ENCODE measurements at regions not wholly inside any gene's neighbourhood (a gene's known extent, or its start where the extent isn't known, plus 50 kb on each side); places are given as distances from the start of the nearest gene placed in this dataset.
"Not testable (repeated sequence)": the region's sequence is repeated elsewhere in the genome, so short reads cannot be mapped to it uniquely, and the experiment has no call there.

DNA sequence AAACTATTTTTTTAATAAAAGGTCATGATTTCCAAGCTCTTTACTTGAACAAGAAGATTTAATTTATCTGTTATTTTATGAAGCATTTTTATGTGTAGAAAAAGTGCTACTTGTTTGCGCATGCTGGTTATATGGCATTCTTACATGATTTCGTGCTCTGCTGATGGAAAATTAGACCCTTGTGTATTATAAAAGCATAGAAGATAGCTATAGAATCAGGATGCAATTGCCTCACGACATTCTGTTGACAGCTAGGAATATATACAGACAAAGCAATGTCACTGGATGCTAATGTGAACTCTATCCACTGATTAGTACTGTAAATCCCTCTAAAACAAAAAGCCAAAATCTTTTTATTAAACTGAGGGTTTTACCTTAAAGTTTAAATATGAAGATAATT is 255.9 kb downstream of the MDFIC start:
- no peak overlapping the region for H3K4me3 ChIP-seq (ENCODE audit: low read depth, low read length)
- no peak for DNase-seq (ENCODE audit: low read depth, low spot score)
- in situ Hi-C loops (cut with HindIII; ENCODE audit: low sequenced_read_pairs), result no loop called here
- TF ChIP-seq CTCF (IDR thresholded peaks at IDR 0.05; ENCODE audit: low read depth, low read length), result no peak

- in situ Hi-C loops (cut with HindIII; ENCODE audit: low sequenced_read_pairs), result no loop called here
- no peak for TF ChIP-seq CTCF (IDR thresholded peaks at IDR 0.05; ENCODE audit: low read depth, low read length)
- DNase-seq (ENCODE audit: low read depth, low spot score), result no peak
These were observed 255.2 kb downstream of the MDFIC start for GRCh38 chr7:115177103-115177502.

GRCh38 chr7:115172397-115172796 is 250.5 kb downstream of the MDFIC start:
- in situ Hi-C loops (cut with HindIII; ENCODE audit: low sequenced_read_pairs); DNase-seq (ENCODE audit: low read depth, low spot score); H3K4me3 ChIP-seq (ENCODE audit: low read depth, low read length): not testable (repeated sequence)

More at GRCh38 chr7:115177103-115177502, 255.2 kb downstream of the MDFIC start:
- no peak overlapping the region for H3K4me3 ChIP-seq (ENCODE audit: low read depth, low read length)

DNA sequence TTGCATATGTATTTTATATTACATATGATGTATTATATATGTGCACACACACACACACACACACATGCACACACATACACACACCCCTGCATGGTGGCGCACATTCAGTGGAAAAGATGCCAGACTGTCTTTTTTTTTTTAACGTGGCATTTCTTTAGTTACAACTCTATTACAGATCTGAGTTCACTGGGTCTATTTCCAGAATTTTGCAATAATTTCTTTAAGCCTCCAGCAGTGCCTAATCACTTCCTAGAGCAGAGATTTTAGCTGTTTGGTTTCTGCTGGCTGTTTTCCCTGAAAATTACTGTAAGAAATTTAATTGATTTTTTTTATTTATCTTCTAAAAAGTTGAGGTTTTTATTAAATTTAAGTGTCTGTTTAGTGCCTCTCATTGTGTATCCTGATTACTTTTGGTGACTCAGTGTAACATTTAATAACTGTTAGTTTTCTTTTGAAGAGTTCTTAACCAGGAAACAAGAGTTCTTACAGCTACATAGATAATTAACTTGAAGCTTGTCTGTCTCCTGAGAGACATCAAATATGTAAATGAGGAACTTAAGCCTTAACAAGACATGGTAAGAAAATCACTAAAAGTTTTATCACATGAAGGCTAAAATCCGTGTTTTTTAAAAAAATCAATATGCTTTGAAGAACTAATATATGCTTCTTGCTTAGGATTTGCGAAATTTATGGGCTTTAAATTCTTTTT is 232.0 kb downstream of the MDFIC start:
- no peak for DNase-seq (ENCODE audit: low read depth, low spot score)
- no peak overlapping the region for H3K4me3 ChIP-seq (ENCODE audit: low read depth, low read length)
- TF ChIP-seq CTCF (IDR thresholded peaks at IDR 0.05; ENCODE audit: low read depth, low read length), result no peak
- in situ Hi-C loops (cut with HindIII; ENCODE audit: low sequenced_read_pairs), result no loop called here

- no peak for DNase-seq (ENCODE audit: low read depth, low spot score)
- H3K4me3 ChIP-seq (ENCODE audit: low read depth, low read length), result no peak overlapping the region
- TF ChIP-seq CTCF (IDR thresholded peaks at IDR 0.05; ENCODE audit: low read depth, low read length), result no peak
- in situ Hi-C loops (cut with HindIII; ENCODE audit: low sequenced_read_pairs), result no loop called here
These were observed 231.3 kb downstream of the MDFIC start for GRCh38 chr7:115153176-115153575.

GRCh38 chr7:115146148-115146547 is 224.3 kb downstream of the MDFIC start:
- in situ Hi-C loops (cut with HindIII; ENCODE audit: low sequenced_read_pairs), result no loop called here
- no peak for TF ChIP-seq CTCF (IDR thresholded peaks at IDR 0.05; ENCODE audit: low read depth, low read length)
- H3K4me3 ChIP-seq (ENCODE audit: low read depth, low read length), result no peak overlapping the region
- no peak for DNase-seq (ENCODE audit: low read depth, low spot score)

DNA sequence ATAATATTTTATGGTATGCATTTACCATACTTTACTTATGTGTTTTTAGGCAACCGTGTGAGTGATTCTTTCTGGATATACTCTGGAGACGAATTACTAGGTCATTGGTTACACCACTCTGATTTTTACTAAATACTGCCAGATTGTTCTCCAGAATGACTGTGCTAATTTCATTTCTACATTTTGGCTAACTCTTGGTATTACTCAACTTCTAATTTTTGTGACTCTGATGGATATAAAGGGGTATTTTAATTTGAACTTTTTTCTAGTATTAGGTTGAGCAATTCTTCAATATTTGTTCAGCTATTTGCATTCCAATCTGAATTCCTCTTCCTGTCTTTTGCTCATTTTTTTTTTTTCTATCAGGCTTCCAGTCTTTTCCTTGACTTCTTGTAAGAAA is 223.6 kb downstream of the MDFIC start:
- no peak for DNase-seq (ENCODE audit: low read depth, low spot score)
- no peak for TF ChIP-seq CTCF (IDR thresholded peaks at IDR 0.05; ENCODE audit: low read depth, low read length)
- in situ Hi-C loops (cut with HindIII; ENCODE audit: low sequenced_read_pairs), result no loop called here
- no peak overlapping the region for H3K4me3 ChIP-seq (ENCODE audit: low read depth, low read length)
